ENCODE measurements at regions not wholly inside any gene's neighbourhood (a gene's known extent, or its start where the extent isn't known, plus 50 kb on each side); places are given as distances from the start of the nearest gene placed in this dataset.

- TF ChIP-seq YY1 (IDR thresholded peaks at IDR 0.05; ENCODE audit: low read depth) (no peak), FOXM1 (IDR thresholded peaks at IDR 0.05; ENCODE audit: low read depth) (no peak), SIN3A (IDR thresholded peaks at IDR 0.05; ENCODE audit: borderline replicate concordance, low read depth, low read length) (no peak), CTCF (IDR thresholded peaks at IDR 0.05) (no peak), MXI1 (IDR thresholded peaks at IDR 0.05; ENCODE audit: low read depth, low read length) (no peak)
Measured at GRCh38 chr3:179510496-179510895, 52.2 kb upstream of the ACTL6A start.

Measured in SK-N-SH (cell line).